H9 (cell line): ENCODE measurements at regions not wholly inside any gene's neighbourhood (a gene's known extent, or its start where the extent isn't known, plus 50 kb on each side); places are given as distances from the start of the nearest gene placed in this dataset.

Experiments used
- DNase-seq: peaks from one replicate; pipeline ENCODE4 v3.0.0-alpha.2; 2017
- H2AFZ ChIP-seq: one replicate; pipeline ENCODE4 v1.6.1; 2013; ENCODE audit warnings: mild to moderate bottlenecking, low read length, control low read depth, moderate library complexity
- H2AK5ac ChIP-seq: 2 replicates; pipeline ENCODE4 v1.6.1; 2013; ENCODE audit warnings: low read length, control low read depth, mixed read lengths; ENCODE audit not compliant: insufficient read length
- H2BK120ac ChIP-seq: one replicate; pipeline ENCODE4 v1.6.1; 2013; ENCODE audit warnings: low read depth, mild to moderate bottlenecking, low read length, control low read depth, inconsistent platforms; ENCODE audit not compliant: poor library complexity, severe bottlenecking
- H2BK12ac ChIP-seq: 2 replicates; pipeline ENCODE4 v1.6.1; 2013; ENCODE audit warnings: low read length, control low read depth, mixed read lengths, low read depth; ENCODE audit not compliant: insufficient read length
- H2BK15ac ChIP-seq: 2 replicates; pipeline ENCODE4 v1.6.1; 2013; ENCODE audit warnings: low read depth, low read length, control low read depth
- H2BK20ac ChIP-seq: one replicate; pipeline ENCODE4 v1.6.1; 2013; ENCODE audit warnings: low read depth, mild to moderate bottlenecking, low read length, control low read depth, inconsistent platforms; ENCODE audit not compliant: poor library complexity, severe bottlenecking
- H2BK5ac ChIP-seq: 2 replicates; pipeline ENCODE4 v1.6.1; 2013; ENCODE audit warnings: low read length, control low read depth, mixed read lengths; ENCODE audit not compliant: insufficient read length
- H3K14ac ChIP-seq: 2 replicates; pipeline ENCODE4 v1.6.1; 2013; ENCODE audit warnings: low read length, control low read depth; ENCODE audit not compliant: insufficient read depth
- H3K18ac ChIP-seq: 2 replicates; pipeline ENCODE4 v1.6.1; 2013; ENCODE audit warnings: low read depth, mild to moderate bottlenecking, mixed read lengths, low read length, control low read depth; ENCODE audit not compliant: insufficient read length
- H3K23ac ChIP-seq: 2 replicates; pipeline ENCODE4 v1.6.1; 2013; ENCODE audit warnings: low read length, control low read depth, mixed read lengths, low read depth; ENCODE audit not compliant: insufficient read length
- H3K23me2 ChIP-seq: 2 replicates; pipeline ENCODE4 v1.6.1; 2013; ENCODE audit warnings: low read depth, mild to moderate bottlenecking, mixed read lengths, low read length, control low read depth; ENCODE audit not compliant: insufficient read length, poor library complexity, severe bottlenecking
- H3K27ac ChIP-seq: 2 replicates; pipeline ENCODE4 v1.5.1; 2013; ENCODE audit warnings: low read length, control low read depth, mixed read lengths, low read depth; ENCODE audit not compliant: insufficient read length
- H3K27me3 ChIP-seq: 2 replicates; pipeline ENCODE4 v1.6.1; 2013; ENCODE audit warnings: low read length, control low read depth, inconsistent platforms; ENCODE audit not compliant: insufficient read depth
- H3K4ac ChIP-seq: 2 replicates; pipeline ENCODE4 v1.6.1; 2013; ENCODE audit warnings: low read depth, mild to moderate bottlenecking, control low read depth, inconsistent platforms, low read length, moderate library complexity
- H3K4me1 ChIP-seq: 2 replicates; pipeline ENCODE4 v1.6.1; 2013; ENCODE audit warnings: low read length, control low read depth, inconsistent platforms; ENCODE audit not compliant: insufficient read depth
- H3K4me2 ChIP-seq: 2 replicates; pipeline ENCODE4 v1.6.1; 2013; ENCODE audit warnings: low read length, control low read depth, mixed read lengths; ENCODE audit not compliant: insufficient read length, insufficient read depth
- H3K56ac ChIP-seq: 2 replicates; pipeline ENCODE4 v1.6.1; 2013; ENCODE audit warnings: low read depth, mild to moderate bottlenecking, mixed read lengths, low read length, control low read depth; ENCODE audit not compliant: insufficient read length
- H3K79me1 ChIP-seq: 2 replicates; pipeline ENCODE4 v1.6.1; 2013; ENCODE audit warnings: low read depth, mild to moderate bottlenecking, moderate library complexity, low read length, control low read depth, inconsistent platforms; ENCODE audit not compliant: insufficient read depth, poor library complexity, severe bottlenecking
- H3K79me2 ChIP-seq: 2 replicates; pipeline ENCODE4 v1.6.1; 2013; ENCODE audit warnings: low read length, control low read depth, inconsistent platforms; ENCODE audit not compliant: insufficient read depth
- H3K9ac ChIP-seq: 2 replicates; pipeline ENCODE4 v1.6.1; 2013; ENCODE audit warnings: low read length, control low read depth, mixed read lengths; ENCODE audit not compliant: insufficient read length; ENCODE audit errors: extremely low read depth
- H3K9me3 ChIP-seq: one replicate; pipeline ENCODE4 v1.6.1; 2013; ENCODE audit warnings: low read depth, low read length, inconsistent platforms; ENCODE audit not compliant: control insufficient read depth
- H3T11ph ChIP-seq: one replicate; pipeline ENCODE4 v1.6.1; 2013; ENCODE audit warnings: mild to moderate bottlenecking, low read length, control low read depth, inconsistent platforms
- H4K20me1 ChIP-seq: one replicate; pipeline ENCODE4 v1.6.1; 2013; ENCODE audit not compliant: control insufficient read depth, insufficient read length, insufficient read depth
- H4K5ac ChIP-seq: 2 replicates; pipeline ENCODE4 v1.6.1; 2013; ENCODE audit warnings: low read depth, mild to moderate bottlenecking, mixed read lengths, low read length, control low read depth; ENCODE audit not compliant: insufficient read length
- H4K8ac ChIP-seq: replicated peaks from 2 replicates; pipeline ENCODE4 v1.6.1; 2013; ENCODE audit warnings: low read length, control low read depth, mixed read lengths, low read depth; ENCODE audit not compliant: insufficient read length
- H4K91ac ChIP-seq: 2 replicates; pipeline ENCODE4 v1.6.1; 2013; ENCODE audit warnings: low read depth, mild to moderate bottlenecking, moderate library complexity, mixed read lengths, low read length, control low read depth; ENCODE audit not compliant: insufficient read length
- H3K27ac Mint-ChIP-seq, 3 experiments: 2 replicates in 2 of 3; 3 replicates in 1 of 3; pipeline ENCODE4 v1.8.0; 2020 to 2021; ENCODE audit warnings: mixed read lengths in 3 of 3, mild to moderate bottlenecking in 1 of 3, moderate library complexity in 1 of 3
- H3K27me3 Mint-ChIP-seq: 2 replicates; pipeline ENCODE4 v1.8.0; 2021; ENCODE audit warnings: low read depth, mild to moderate bottlenecking, moderate library complexity, mixed read lengths
- H3K36me3 Mint-ChIP-seq, 3 experiments: 2 replicates in 2 of 3; 3 replicates in 1 of 3; pipeline ENCODE4 v1.8.0; 2020 to 2021; ENCODE audit warnings: low read depth in 3 of 3, mixed read lengths in 3 of 3; ENCODE audit not compliant: insufficient read depth in 1 of 3
- H3K4me1 Mint-ChIP-seq, 2 experiments: 2 replicates each; pipeline ENCODE4 v1.8.0; 2020; ENCODE audit warnings: mixed read lengths in 2 of 2
- H3K4me3 Mint-ChIP-seq, 2 experiments: 2 replicates in 1 of 2; 3 replicates in 1 of 2; pipeline ENCODE4 v1.8.0; 2020 to 2021; ENCODE audit warnings: mild to moderate bottlenecking in 2 of 2, mixed read lengths in 2 of 2, moderate library complexity in 1 of 2
- H3K9me3 Mint-ChIP-seq, 2 experiments: 2 replicates in 1 of 2; 3 replicates in 1 of 2; pipeline ENCODE4 v1.8.0; 2020; ENCODE audit warnings: mild to moderate bottlenecking in 2 of 2, mixed read lengths in 2 of 2, moderate library complexity in 1 of 2
- WGBS: extraction: QIAGEN DNeasy Blood & Tissue Kit; methylation state at CpG from one replicate; pipeline ENCODE4 v1.1.7; 2013; ENCODE audit warnings: missing lambda C conversion rate, low lambda C conversion rate, mixed read lengths; ENCODE audit not compliant: insufficient read length; ENCODE audit errors: extremely low coverage; 5-methylcytosine and 5-hydroxymethylcytosine counted together
- TF ChIP-seq, protein P1 (sequence below): fragments of 200-600 bp; sonication (generic); conservative IDR thresholded peaks from 3 replicates; pipeline ENCODE4 v1.8.0; 2021; ENCODE audit warnings: antibody characterized with exemption, mild to moderate bottlenecking

DNA sequence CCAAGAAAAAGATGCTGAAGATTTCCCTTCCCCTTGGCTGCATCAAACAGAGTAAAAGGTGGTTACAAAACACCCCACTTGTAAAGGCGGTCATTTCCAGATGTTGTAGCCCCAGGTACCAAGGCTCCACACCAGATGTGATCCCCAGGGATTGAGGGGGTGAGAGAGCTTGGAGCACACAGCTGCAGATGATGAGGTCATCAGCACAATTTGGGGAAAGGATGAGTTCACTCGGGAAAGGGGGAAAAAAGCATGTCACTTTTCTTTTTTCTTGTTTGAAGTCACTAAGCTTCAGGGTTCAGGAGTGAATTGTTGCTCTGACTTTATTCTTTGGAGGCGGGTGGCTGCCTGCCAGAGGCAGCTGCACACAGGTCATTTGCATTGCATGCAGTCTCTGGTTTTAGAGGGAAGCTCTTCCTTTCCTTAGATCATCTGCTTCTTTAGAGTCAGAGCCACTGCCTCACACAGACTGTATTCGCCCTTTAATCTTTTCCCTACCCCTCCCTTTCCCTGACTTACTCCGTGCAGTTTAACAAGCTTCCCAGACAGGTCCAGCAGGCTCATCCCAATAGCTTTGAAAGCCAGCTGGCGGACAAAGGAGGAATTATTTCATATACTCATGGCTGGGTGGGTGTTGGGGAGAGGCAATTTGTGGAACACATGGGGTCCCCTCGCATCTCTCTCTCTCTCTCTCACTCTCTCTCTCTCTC, 409.3 kb upstream of the SLC24A2 start:
- H3K18ac ChIP-seq = no peak overlapping the region
- peak overlapping the region in 1 of 3 experiments; percentile 30; a peak in 2 of 7 replicates for H3K27ac Mint-ChIP-seq
- H2AFZ ChIP-seq = no peak overlapping the region
- H4K8ac ChIP-seq = no peak overlapping the region
- no peak overlapping the region for H4K91ac ChIP-seq
- no peaks in the 10 kb centered on the region for H3K27me3 ChIP-seq
- no peaks in the 10 kb centered on the region for H3K79me2 ChIP-seq
- peak overlapping the region in 1 of 2 experiments; percentile 13; a peak in 2 of 5 replicates for H3K4me3 Mint-ChIP-seq
- no peaks in the 10 kb centered on the region for H3K27me3 Mint-ChIP-seq
- H3K9me3 ChIP-seq = no peaks in the 10 kb centered on the region
- no peak overlapping the region for H3T11ph ChIP-seq
- peak; percentile 30 for DNase-seq
- no peak overlapping the region for H3K56ac ChIP-seq
- H3K79me1 ChIP-seq = no peaks in the 10 kb centered on the region
- H3K23me2 ChIP-seq = no peaks in the 10 kb centered on the region
- H3K23ac ChIP-seq = no peak overlapping the region
- H3K4ac ChIP-seq = no peak overlapping the region
- WGBS = no CpG with 5 or more reads among the region's 7 CpGs
- H2BK20ac ChIP-seq = no peak overlapping the region
- TF ChIP-seq, protein P1, sequence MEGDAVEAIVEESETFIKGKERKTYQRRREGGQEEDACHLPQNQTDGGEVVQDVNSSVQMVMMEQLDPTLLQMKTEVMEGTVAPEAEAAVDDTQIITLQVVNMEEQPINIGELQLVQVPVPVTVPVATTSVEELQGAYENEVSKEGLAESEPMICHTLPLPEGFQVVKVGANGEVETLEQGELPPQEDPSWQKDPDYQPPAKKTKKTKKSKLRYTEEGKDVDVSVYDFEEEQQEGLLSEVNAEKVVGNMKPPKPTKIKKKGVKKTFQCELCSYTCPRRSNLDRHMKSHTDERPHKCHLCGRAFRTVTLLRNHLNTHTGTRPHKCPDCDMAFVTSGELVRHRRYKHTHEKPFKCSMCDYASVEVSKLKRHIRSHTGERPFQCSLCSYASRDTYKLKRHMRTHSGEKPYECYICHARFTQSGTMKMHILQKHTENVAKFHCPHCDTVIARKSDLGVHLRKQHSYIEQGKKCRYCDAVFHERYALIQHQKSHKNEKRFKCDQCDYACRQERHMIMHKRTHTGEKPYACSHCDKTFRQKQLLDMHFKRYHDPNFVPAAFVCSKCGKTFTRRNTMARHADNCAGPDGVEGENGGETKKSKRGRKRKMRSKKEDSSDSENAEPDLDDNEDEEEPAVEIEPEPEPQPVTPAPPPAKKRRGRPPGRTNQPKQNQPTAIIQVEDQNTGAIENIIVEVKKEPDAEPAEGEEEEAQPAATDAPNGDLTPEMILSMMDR = no peak
- H2BK15ac ChIP-seq = no peak overlapping the region
- no peak overlapping the region for H2AK5ac ChIP-seq
- peaks cover 26 to 28% of the 10 kb centered on the region in 2 experiments for H3K4me1 Mint-ChIP-seq
- H4K20me1 ChIP-seq = no peaks in the 10 kb centered on the region
- H3K4me1 ChIP-seq = no peaks in the 10 kb centered on the region
- H3K9ac ChIP-seq = no peak overlapping the region
- H3K27ac ChIP-seq = no peak overlapping the region
- no peak overlapping the region for H3K4me2 ChIP-seq
- no peak overlapping the region for H4K5ac ChIP-seq
- no peak overlapping the region for H2BK5ac ChIP-seq
- H2BK120ac ChIP-seq = no peak overlapping the region
- H2BK12ac ChIP-seq = no peak overlapping the region
- H3K14ac ChIP-seq = no peak overlapping the region
- H3K36me3 Mint-ChIP-seq = peaks cover 0 to 12% (median 5%) of the 10 kb centered on the region in 3 experiments; a peak in 3 of 7 replicates
- H3K9me3 Mint-ChIP-seq = peaks cover 11 to 17% of the 10 kb centered on the region in 2 experiments
